HG03558 (cell line): ENCODE measurements at regions not wholly inside any gene's neighbourhood (a gene's known extent, or its start where the extent isn't known, plus 50 kb on each side); places are given as distances from the start of the nearest gene placed in this dataset.
"Not testable (repeated sequence)": the region's sequence is repeated elsewhere in the genome, so short reads cannot be mapped to it uniquely, and the experiment has no call there.

ENCODE experiments used
- ATAC-seq: cut with Tn5 transposase; IDR thresholded peaks from one replicate; pipeline ENCODE4 v1.9.1; 2021; ENCODE audit warnings: moderate number of reproducible peaks; ENCODE audit not compliant: unreplicated experiment; ENCODE audit errors: extremely low read depth

DNA sequence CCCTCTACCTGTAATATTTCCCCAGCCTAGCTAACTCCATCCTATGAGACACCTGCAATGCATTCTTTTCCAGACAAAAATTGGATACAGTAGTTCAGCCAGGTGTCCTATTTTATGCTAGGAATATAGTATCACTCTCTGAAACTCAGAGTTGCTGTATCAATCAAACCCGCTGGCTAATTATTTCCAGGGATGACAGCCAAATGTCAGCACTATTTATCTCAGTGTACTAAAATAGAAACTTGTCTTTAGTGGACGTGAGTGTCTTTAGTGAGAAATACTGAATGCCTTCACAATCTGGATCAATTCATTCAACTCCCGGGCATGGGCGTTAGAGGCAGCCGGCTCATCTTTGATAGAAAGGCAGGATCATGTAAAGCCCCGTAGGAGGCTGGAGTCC, 196.2 kb downstream of the RBM46 start:
- no peak for ATAC-seq

DNA sequence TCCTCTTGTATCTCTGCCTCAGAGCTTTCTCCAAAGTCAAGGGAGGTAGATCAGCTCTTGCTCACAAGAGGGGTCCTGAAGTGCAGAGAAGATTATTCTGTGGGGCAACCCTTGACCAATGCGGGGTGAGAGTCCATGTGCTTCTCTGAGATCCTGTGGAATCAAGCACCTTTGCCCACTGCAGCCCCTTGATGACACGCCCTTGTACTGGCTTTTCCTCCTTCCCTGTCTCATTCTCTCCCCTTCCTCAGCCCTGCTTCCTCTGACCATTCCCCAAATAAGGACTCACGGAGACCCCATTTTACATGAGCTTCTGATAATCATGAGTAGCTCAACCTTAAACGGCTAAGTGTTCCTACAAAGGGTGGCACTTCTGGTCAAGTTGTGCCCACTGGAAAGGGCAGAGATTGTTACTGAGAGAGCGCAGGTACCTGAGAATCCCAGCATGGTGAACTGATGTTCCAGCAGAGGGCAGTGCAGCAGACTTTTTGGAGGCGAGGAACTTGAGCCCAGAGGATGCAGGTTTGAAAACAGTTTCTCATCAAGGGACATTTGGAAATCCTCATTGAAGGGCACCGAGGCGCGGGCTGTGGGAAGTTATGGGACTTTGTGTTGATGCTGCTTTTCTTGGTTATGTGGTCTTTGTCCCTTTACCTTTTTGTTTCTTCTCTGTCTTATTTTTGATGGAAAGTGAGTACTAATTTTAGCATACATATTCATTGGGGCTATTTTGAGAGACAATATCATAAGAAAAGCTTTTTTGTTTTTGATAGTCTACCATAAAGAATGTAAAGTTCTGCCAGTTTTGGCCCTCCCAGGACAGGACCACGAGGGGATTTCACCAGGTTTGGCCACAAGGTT, 201.3 kb downstream of the RBM46 start:
- peak; percentile 34 for ATAC-seq

DNA sequence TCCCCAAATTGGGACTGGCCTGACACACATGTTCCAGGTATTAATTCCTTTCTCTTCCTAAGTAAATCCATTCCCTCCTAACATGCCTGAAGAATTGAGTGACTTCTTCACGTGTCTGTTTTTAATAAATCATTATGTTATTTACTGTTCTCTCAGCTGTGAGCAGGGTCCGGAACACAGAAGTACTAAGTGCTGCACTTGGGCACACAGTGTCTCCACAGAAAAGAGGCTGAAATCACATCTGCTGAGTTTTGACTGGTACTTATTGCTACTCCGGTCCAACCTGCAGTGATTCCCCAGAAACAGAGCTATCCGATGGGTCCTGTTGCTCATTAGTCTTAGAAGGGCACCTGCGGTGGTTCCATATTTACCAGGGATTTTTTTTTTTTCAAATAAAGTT, 202.6 kb downstream of the RBM46 start:
- ATAC-seq, result no peak

DNA sequence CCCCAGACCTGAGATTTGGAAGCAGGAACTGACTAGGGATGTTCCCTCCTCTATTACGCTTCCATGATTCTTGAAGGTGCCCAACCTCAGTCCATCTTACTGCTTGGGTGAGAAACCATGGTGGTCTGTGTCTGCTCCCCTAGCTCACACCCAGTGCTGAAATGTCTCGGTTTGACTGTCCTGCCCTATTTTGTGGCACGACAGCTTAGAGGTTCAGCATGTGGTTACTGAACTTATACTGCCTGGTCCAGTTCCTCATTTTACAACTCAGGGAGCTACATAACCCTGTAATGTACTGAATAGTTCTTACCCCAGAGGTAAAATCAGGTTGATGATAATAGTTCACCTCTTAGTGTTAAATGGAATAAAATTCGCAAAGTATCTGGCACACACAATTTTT, 203.1 kb downstream of the RBM46 start:
- ATAC-seq, result peak; percentile 93

DNA sequence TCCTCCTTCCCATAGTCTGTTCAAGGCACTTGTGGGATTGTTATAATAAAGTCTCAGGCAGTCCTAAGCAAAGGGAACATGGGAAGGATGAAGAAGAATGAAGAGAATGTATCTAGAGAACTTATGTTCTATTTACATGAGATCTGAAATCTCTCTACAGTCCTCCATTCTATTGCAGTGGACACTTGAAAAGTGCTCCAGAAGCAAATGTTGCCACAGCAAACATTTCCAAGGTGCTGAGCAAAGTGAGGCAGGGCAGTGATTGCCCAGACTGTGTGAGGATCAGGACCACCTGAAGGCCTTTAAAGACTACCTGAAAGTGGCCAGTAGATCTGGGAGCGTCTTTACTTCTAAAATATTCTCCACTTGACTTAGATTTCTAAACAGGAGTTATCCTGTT, 203.5 kb downstream of the RBM46 start:
- ATAC-seq, result no peak

DNA sequence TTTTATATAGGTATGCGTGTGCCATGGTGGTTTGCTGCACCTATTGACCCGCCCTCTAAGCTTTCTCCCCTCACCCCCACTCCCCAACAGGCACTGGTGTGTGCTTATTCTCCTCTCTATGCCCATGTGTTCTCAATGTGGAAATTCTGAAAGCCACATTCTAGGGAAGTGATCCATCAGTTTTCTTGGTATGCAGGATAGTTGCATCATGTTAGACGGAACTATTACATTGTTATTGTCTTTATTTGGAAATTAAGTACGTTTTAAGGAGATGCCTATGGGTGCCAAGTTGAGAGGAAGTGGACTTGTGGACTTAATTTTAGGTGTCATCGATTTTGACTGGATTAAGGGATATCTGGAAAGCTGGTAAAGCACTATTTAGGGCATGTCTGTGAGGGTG, 204.6 kb downstream of the RBM46 start:
- no peak for ATAC-seq

DNA sequence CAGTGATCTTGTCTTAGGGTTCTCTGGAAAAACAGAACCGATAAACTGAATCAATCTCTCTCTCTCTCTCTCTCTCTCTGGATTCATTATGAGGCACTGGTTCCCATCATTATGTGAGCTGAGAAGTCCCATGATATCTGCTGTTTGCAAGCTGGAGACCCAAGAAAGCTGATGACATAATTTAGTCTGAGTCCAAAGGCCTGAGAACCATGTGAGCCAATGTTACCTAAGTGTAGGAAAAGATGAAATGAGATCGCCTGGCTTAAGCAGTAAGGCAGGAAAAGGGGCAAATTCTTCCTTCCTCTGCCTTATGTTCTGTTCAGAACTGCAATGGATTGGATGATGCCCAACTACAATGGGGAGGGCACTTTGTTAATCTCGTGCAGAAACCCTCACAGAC, 207.4 kb downstream of the RBM46 start:
- no peak for ATAC-seq

DNA sequence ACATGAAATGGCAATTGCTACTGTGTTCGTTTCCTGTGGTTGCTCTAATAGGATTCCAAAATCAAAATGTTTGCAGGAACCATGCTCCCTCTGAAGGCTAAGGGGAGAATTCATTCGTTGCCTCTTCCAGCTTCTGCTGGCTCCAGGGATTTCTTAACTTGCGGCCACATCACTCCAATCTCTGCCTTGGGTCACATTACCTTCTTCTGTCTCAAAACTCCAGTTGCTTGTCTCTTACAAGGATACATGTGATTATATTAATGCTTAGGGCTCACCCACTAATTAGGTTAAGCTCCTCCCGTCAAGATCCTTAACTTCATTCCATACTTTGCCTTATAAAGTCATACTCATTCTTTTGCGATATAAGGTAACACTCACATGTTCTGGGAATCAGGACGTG, 208.4 kb downstream of the RBM46 start:
- no peak for ATAC-seq

DNA sequence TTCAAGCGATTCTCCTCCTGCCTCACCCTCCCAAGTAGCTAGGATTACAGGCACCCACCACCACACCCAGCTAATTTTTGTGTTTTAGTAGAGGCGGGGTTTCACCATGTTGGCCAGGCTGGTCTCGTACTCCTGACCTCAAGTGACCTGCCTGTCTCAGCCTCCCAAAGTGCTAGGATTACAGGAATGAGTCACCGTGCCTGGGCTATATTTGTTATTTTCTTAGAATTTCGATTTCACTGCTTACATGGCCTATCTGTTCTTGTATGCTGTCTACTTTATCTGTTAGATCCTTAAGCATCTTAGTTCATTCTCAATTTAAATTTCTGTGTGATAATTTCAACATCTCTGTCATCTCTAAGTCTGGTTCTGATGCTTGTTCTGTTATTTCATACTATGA, 210.6 kb upstream of the NPY2R start:
- ATAC-seq, result not testable (repeated sequence)

DNA sequence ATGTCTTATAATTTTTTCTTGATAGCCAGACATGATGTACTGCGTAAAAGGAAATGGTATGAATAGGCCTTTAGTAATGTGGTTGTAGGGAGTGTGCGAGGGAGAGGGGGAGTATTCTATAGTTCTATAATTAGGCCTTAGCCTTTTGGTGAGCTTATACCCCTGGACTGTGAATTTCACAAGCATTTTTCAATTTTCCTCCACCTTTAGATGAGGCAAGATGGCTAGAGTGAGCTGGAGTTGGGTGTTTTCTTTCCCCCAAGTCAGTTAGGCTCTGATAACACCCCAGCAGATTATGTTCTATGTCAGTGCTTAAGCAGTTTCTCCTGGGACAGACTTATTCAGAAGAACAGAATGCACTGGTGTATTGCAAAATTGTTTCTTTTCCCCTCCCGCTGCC, 210.2 kb upstream of the NPY2R start:
- ATAC-seq, result no peak

DNA sequence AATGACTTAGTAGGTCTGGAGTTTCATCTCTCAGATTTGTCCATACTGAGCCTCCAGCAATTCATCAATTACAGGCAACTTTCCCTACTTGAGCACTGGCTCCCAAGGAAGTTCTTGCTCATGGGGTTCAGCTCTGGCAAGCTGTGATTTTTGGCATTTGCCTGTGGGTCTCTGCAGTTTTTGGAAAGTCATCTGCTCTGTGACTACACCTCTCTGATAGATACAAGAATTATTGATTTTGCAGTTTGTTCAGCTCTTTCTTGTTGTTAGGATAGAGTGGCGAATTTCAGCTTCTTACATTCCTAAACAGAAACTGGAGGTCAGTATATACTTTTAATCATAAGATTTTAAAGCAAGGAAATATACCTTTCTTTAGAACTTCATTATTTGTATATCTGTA, 209.7 kb upstream of the NPY2R start:
- no peak for ATAC-seq

DNA sequence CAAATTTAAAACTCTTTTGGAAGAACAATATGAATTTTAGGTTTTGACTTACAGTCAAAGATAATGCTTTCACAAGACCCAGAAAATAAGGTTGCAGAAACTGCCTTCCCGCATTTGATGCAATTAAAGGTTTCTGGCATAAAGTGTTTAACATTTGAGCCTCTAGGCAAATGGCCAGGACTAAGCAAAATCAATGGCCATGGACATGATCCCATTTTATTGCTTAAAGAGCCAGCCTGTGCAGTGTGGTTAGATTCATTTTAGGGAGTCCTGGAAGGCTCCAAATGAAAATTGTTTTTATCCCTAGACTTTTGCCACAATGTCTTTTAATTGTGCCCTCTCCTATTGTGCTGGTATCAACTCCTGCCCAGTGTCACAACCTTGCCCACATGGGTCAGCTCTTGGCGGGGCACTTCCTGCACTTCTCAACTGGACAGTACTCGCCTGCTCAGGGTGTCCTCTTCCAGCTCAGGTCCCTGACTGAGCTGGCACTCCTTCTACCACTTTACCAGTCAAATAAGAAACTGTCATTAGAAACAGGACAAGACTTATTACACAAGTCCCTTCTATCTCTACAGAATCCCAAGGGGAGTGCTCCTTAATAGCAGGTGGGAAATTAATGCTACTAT, 208.4 kb upstream of the NPY2R start:
- no peak for ATAC-seq

DNA sequence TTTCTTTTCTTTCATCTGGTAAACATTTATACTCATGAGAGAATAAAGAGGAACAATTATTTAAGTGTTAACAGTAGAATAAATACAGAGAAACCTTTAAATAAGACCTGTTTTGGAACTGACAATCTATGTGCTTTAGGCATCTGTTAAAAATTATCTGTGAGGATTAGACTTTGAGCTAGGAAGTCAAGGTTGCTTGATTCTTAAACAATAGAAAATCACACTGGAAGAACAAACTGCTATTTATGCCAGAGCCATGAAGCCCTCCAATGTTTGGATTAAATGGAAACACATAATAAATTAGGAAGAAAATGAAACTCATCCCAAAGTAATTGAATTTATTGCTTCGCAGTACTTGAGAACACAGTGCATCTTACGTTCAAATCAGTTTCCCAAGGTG, 207.2 kb upstream of the NPY2R start:
- no peak for ATAC-seq

DNA sequence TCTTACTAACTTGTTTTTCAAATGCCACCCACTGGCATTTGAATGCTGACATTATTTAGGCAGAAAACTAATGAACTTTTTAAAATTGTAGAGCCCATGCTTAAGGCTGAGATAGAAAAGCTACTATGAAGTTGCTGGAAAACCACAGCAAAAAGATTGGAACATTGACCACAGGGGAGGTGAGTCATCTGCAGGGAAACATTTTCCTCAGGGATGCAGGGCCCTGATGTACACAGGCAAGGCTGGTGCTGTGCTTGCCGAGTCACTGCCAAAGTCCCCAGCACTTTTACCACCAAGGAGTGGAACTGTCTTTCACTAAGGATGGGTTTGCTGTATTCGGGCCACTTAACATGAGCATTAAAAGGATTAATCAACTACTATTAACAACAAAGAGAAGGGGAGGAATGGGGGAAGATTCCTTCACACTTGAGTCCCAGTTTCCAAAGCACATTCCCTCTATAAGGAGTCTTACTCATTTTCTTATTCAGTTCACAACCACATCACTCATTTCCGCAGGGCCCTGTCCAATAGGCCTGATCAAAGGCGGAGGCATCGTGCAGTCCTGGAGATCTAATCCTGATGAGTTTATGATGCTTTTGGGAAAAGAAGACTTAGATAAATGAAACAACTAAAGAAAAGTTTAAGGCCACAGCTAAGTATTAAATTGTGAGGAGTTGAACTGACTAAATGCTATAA, 202.9 kb upstream of the NPY2R start:
- no peak for ATAC-seq

DNA sequence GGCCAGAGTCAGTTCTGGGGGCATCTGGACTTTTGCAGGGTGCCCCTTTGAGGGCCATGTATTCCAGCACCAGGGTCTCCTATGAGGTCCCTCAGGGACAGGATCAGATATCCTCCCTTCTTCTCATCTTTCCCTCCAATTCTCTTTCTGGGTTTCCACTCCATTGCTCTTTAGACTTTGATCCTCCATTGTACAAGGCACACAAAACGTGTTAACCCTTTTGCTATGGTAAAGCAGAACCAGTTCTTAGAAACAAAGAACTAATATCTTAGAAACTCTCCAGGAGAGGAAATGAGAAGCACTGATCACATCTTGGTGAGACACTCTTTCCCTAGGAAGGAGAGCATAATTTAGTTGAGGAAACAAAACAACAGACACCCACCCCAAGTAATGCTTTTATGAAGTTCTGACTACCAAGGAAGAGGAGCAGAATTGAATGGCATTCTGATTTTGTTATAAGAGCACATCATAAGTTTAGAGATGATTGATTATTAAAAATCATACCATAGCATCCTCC, 200.7 kb upstream of the NPY2R start:
- ATAC-seq, result no peak

DNA sequence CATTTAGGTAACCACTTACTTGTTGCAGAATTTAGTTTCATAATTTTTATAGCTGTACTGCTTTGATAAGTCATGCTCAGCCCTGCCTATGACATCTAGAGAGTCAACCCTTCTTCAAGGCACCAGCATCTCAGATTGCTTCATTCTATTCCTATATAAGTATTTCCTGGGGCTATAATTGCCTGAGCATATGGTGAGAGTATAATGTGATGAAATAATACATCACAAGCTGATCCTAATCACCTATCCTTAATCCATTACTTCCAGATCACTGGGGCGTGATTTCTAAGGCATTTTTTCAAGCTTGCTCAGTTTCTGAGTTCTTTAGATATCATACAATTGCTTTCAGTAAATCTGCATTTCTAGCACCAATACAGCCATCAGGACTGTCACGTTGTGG, 200.0 kb upstream of the NPY2R start:
- ATAC-seq, result no peak

DNA sequence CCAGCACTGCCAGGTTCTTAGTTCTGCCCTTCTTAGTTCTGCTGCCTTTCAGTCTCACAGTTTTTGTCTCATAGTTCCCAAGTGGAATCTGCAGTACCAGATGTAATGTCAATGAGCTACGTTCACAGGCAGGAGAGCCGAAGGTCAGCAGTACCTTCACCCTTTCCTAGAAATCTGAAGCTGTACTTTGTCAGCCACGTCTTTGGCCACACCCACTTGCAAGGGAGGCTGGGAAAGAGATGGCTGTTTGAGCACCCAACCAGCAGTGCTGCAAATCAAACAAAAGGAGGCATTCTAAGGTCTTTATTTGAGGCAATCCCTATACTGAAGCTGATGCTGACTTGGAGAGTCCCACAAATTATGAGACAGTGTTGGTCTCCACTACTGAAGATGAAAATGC, 199.1 kb upstream of the NPY2R start:
- no peak for ATAC-seq

DNA sequence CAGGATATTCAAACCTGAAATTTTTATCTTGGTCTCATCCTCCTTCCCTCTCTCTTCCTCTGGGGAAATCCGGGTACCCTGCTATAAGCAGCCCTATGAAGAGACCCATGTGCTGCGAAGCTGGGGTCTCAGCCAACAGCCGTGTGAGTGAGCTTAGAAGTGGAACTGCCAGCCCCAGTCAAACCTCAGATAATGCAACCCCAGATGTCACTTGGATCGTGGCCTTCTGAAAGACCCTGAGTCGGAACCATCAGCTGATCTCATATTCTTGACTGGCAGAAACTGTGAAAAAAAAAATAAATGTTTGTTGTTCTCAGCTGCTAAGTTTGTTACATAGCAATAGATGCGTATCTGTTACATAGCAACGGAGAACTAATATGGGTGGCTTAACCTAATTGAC, 198.1 kb upstream of the NPY2R start:
- no peak for ATAC-seq

DNA sequence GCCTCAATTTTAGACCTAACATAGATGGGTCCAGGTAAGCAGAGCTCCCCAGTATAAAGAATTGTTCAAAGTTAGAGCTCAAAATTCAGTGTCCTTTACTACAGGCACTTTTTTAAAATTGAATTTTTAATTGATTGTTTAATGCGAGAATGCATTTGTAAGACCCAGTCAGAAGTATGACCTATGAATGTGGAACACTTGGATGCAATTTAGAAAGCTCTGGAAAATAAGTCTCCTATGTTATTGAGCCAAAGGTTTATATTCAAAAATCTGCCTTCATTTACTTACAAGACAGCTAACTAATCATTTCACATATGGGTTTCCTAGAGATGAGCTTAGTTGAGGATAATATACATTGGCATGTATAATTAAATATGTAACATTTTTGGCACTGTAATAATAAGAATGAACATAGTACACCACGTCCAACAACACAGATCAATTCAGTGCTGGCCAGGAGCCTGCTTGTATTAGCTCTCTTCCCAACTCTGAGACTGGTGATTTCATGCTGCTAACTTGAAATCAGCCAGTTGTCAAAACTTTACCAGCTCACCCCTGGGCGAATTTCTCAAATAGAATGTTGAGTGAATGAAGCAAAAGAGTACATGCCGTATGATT, 197.2 kb upstream of the NPY2R start:
- no peak for ATAC-seq

DNA sequence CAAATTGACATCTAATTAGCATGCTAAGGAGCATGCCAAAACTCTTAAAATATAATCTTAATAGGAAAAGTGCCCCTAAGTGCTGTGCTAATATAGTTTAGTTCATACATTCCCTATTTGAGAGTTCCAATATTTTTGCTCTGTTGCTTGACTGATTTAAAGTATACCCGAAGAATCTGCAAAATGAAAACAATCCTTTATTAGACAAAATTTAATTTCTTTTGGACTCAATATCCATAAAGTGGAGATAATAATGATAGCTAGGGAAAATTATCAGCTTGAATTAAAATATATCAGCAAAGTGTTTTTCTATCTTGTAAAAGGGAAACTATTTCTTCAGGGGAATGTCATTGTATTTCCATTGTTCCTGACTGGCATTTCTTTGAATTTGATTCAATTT, 196.0 kb upstream of the NPY2R start:
- no peak for ATAC-seq

DNA sequence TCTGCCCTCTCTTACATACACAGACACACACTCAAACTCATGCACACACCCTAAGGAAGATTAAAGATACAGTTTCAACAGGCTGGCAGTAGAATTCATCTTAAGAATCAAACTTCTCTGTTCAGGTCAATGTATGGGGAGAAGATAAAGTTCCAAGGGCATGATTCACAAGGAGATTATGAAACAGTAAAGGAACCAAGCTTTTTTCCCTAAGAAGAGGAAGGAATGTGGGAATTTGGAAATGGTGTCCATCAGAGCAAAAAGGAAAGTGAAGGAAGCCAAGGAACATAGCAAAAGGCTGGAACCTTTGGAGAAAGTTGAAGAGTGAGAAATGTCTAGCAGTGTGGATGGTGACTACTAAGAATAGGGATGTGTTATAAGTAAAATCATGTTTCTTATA, 191.0 kb upstream of the NPY2R start:
- no peak for ATAC-seq
